Neural cell (in vitro differentiated cells): ENCODE measurements at regions not wholly inside any gene's neighbourhood (a gene's known extent, or its start where the extent isn't known, plus 50 kb on each side); places are given as distances from the start of the nearest gene placed in this dataset.
"Not testable (repeated sequence)": the region's sequence is repeated elsewhere in the genome, so short reads cannot be mapped to it uniquely, and the experiment has no call there.

Source experiments
- H2AFZ ChIP-seq: fragments of 200-600, 300-800 bp; sonication (generic), shearing (Covaris generic); 2 replicates; pipeline ENCODE4 v1.6.0; 2014; ENCODE audit warnings: low read depth, mild to moderate bottlenecking, antibody characterized with exemption, low read length, moderate library complexity
- H3F3A ChIP-seq: fragments of 200-600 bp; shearing (Covaris generic); 2 replicates; pipeline ENCODE4 v1.6.1; 2016; ENCODE audit warnings: mild to moderate bottlenecking, moderate library complexity, mixed read lengths, antibody characterized with exemption, low read length; ENCODE audit not compliant: insufficient read depth, poor library complexity, severe bottlenecking
- H3K27ac ChIP-seq: fragments of 200-600, 300-800 bp; sonication (generic), shearing (Covaris generic); 2 replicates; pipeline ENCODE4 v1.5.1; 2014; ENCODE audit warnings: mild to moderate bottlenecking, low read length, moderate library complexity
- H3K27me3 ChIP-seq: fragments of 300-800, 200-600 bp; sonication (generic), shearing (Covaris generic); 2 replicates; pipeline ENCODE4 v1.6.0; 2014; ENCODE audit warnings: mild to moderate bottlenecking, low read depth, low read length, moderate library complexity; ENCODE audit not compliant: insufficient read depth
- H3K36me3 ChIP-seq: fragments of 300-800, 200-600 bp; sonication (generic), shearing (Covaris generic); 2 replicates; pipeline ENCODE4 v1.5.1; 2014; ENCODE audit warnings: mild to moderate bottlenecking, antibody characterized with exemption, low read length, moderate library complexity; ENCODE audit not compliant: insufficient read depth
- H3K4me2 ChIP-seq: fragments of 300-800, 200-600 bp; sonication (generic), shearing (Covaris generic); 2 replicates; pipeline ENCODE4 v1.6.0; 2014; ENCODE audit warnings: mild to moderate bottlenecking, low read length
- H3K4me3 ChIP-seq: fragments of 300-800, 200-600 bp; sonication (generic), shearing (Covaris generic); 2 replicates; pipeline ENCODE4 v1.5.1; 2014; ENCODE audit warnings: mild to moderate bottlenecking, low read length, moderate library complexity
- H3K79me2 ChIP-seq: fragments of 200-600 bp; shearing (Covaris generic); replicated peaks from 2 replicates; pipeline ENCODE4 v1.6.0; 2014; ENCODE audit warnings: mild to moderate bottlenecking, low read length, moderate library complexity; ENCODE audit not compliant: insufficient read depth
- H3K9ac ChIP-seq: fragments of 300-800, 200-600 bp; sonication (generic), shearing (Covaris generic); 2 replicates; pipeline ENCODE4 v1.6.1; 2016; ENCODE audit warnings: mild to moderate bottlenecking, low read length, mixed read lengths
- H3K9me2 ChIP-seq: fragments of 200-600 bp; shearing (Covaris generic); 2 replicates; pipeline ENCODE4 v1.6.1; 2016; ENCODE audit warnings: mild to moderate bottlenecking, low read length, mixed read lengths; ENCODE audit not compliant: insufficient read depth
- H3K9me3 ChIP-seq: fragments of 200-600, 300-800 bp; sonication (generic), shearing (Covaris generic); 2 replicates; pipeline ENCODE4 v1.6.1; 2016; ENCODE audit warnings: mild to moderate bottlenecking, mixed run types, low read length, moderate library complexity, mixed read lengths
- H4K20me1 ChIP-seq: fragments of 200-600 bp; shearing (Covaris generic); 2 replicates; pipeline ENCODE4 v1.6.1; 2016; ENCODE audit warnings: mild to moderate bottlenecking, mixed run types; ENCODE audit not compliant: insufficient read depth
- CTCF ChIP-seq: fragments of 450-650 bp; IDR thresholded peaks from 2 replicates; pipeline ENCODE4 v1.5.1; 2014; ENCODE audit warnings: antibody characterized with exemption, mild to moderate bottlenecking, moderate library complexity; ENCODE audit not compliant: poor library complexity, severe bottlenecking
- EP300 ChIP-seq: fragments of 450-650 bp; conservative IDR thresholded peaks from 2 replicates; pipeline ENCODE4 v1.6.1; 2014; ENCODE audit warnings: antibody characterized with exemption, mild to moderate bottlenecking, moderate library complexity; ENCODE audit not compliant: poor library complexity, severe bottlenecking
- EZH2 ChIP-seq: fragments of 200-600, 300-800 bp; shearing (Covaris generic), sonication (generic); IDR thresholded peaks from 2 replicates; pipeline ENCODE4 v1.6.1; 2014; ENCODE audit warnings: antibody characterized with exemption, low read length, borderline replicate concordance, mild to moderate bottlenecking; ENCODE audit not compliant: insufficient read depth, poor library complexity, severe bottlenecking
- MXI1 ChIP-seq: fragments of 450-650 bp; conservative IDR thresholded peaks from 2 replicates; pipeline ENCODE4 v1.6.1; 2014; ENCODE audit warnings: antibody characterized with exemption, mild to moderate bottlenecking; ENCODE audit not compliant: poor library complexity, severe bottlenecking
- POLR2AphosphoS5 ChIP-seq: IDR thresholded peaks from 2 replicates; pipeline ENCODE4 v1.6.1; 2012
- RAD21 ChIP-seq: fragments of 450-650 bp; conservative IDR thresholded peaks from 2 replicates; pipeline ENCODE4 v1.6.1; 2014; ENCODE audit warnings: antibody characterized with exemption, mild to moderate bottlenecking, moderate library complexity
- REST ChIP-seq: IDR thresholded peaks from 2 replicates; pipeline ENCODE4 v1.6.1; 2012; ENCODE audit warnings: borderline replicate concordance
- SMC3 ChIP-seq: fragments of 450-650 bp; conservative IDR thresholded peaks from 2 replicates; pipeline ENCODE4 v1.6.1; 2014; ENCODE audit warnings: antibody characterized with exemption, mild to moderate bottlenecking, moderate library complexity; ENCODE audit not compliant: poor library complexity
- TAF1 ChIP-seq: IDR thresholded peaks from 2 replicates; pipeline ENCODE4 v1.6.1; 2012; ENCODE audit warnings: low read depth

GRCh38 chr12:4833524-4833923, 76.2 kb upstream of the KCNA1 start:
- Histone ChIP-seq H3K27ac (no peak overlapping the region), H3K36me3 (no peaks in the 10 kb centered on the region), H2AFZ (no peak overlapping the region), H3K79me2 (no peaks in the 10 kb centered on the region), H3K9me3 (no peaks in the 10 kb centered on the region), H4K20me1 (no peaks in the 10 kb centered on the region), H3K9ac (no peak overlapping the region), H3K4me2 (no peak overlapping the region), H3K4me3 (no peak overlapping the region), H3F3A (no peaks in the 10 kb centered on the region), H3K27me3 (no peaks in the 10 kb centered on the region), H3K9me2 (no peaks in the 10 kb centered on the region)
- no peak for TF ChIP-seq SMC3
- no peak for TF ChIP-seq POLR2AphosphoS5
- no peak for TF ChIP-seq CTCF
- TF ChIP-seq REST = no peak
- TF ChIP-seq TAF1 = no peak
- no peak for TF ChIP-seq RAD21
- no peak for TF ChIP-seq EZH2
- no peak for TF ChIP-seq MXI1
- TF ChIP-seq EP300 = no peak

DNA sequence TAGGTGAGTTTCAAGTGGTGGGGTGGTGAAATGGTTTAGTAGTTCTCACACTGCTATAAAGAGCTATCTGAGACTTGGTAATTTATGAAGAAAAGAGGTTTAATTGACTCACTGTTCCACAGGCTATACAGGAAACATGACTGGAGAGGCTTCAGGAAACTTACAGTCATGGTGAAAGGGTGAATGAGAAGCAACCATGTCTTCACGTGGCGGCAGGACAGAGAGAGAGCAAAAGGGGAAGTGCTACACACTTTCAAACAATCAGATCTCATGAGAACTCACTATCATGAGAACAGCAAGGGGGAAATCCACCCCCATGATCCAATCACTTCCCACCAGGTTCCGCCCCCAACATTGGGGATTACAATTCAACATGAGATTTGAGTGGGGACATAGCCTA, 67.3 kb upstream of the KCNA1 start:
- not testable (repeated sequence) for H3K27me3 ChIP-seq, H3F3A ChIP-seq, H3K4me3 ChIP-seq, H3K79me2 ChIP-seq, H3K36me3 ChIP-seq, H3K4me2 ChIP-seq, H3K9me2 ChIP-seq, H2AFZ ChIP-seq, H3K9me3 ChIP-seq, H3K27ac ChIP-seq, H4K20me1 ChIP-seq, H3K9ac ChIP-seq

DNA sequence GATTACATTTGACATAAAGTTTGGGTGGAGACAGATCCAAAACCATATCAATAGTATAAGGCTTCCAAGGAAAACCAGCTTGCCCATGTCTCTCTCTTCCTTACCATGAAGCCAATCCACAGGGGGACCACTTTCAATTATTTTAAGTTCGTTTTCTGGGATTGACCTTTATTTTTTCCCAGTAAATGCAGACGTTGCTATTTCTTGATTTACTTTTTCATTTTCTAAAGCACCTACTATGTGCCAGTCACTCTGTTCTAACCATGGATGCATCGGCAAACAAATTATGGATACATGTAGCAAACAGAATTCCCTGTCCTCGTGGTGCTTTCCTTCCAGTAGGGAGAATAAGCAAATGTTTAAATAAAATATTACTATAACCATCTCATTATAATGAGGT, 65.8 kb upstream of the KCNA1 start:
- H3K9ac ChIP-seq = no peak overlapping the region
- TF ChIP-seq SMC3 (no peak), TAF1 (no peak), POLR2AphosphoS5 (no peak), REST (no peak), CTCF (no peak), EZH2 (no peak), EP300 (no peak), MXI1 (no peak), RAD21 (no peak)
- no peak overlapping the region for H3K4me2 ChIP-seq
- no peaks in the 10 kb centered on the region for H3K9me2 ChIP-seq
- no peaks in the 10 kb centered on the region for H3K79me2 ChIP-seq
- H3K4me3 ChIP-seq = no peak overlapping the region
- no peaks in the 10 kb centered on the region for H3K27me3 ChIP-seq
- H3K27ac ChIP-seq = no peak overlapping the region
- no peaks in the 10 kb centered on the region for H4K20me1 ChIP-seq
- no peak overlapping the region for H2AFZ ChIP-seq
- no peaks in the 10 kb centered on the region for H3F3A ChIP-seq
- no peaks in the 10 kb centered on the region for H3K9me3 ChIP-seq
- H3K36me3 ChIP-seq = no peaks in the 10 kb centered on the region
